Fibroblast of lung (primary cell): ENCODE measurements at regions not wholly inside any gene's neighbourhood (a gene's known extent, or its start where the extent isn't known, plus 50 kb on each side); places are given as distances from the start of the nearest gene placed in this dataset.
"Not testable (repeated sequence)": the region's sequence is repeated elsewhere in the genome, so short reads cannot be mapped to it uniquely, and the experiment has no call there.

ENCODE experiments used
- CTCF ChIP-seq, 2 donors: IDR thresholded peaks in 1 of 2; conservative IDR thresholded peaks in 1 of 2; 1 replicate in 1 of 2; 2 replicates in 1 of 2; pipeline ENCODE4 v1.5.1; 2011 to 2012; ENCODE audit warnings: low read length in 2 of 2, control low read depth in 1 of 2, inconsistent platforms in 1 of 2, low read depth in 1 of 2, mild to moderate bottlenecking in 1 of 2
- EZH2 ChIP-seq: IDR thresholded peaks from 2 replicates; pipeline ENCODE4 v1.5.1; 2012; ENCODE audit warnings: low read length, control low read depth, mild to moderate bottlenecking; ENCODE audit errors: missing control alignments

- not testable (repeated sequence) for TF ChIP-seq CTCF (conservative IDR thresholded peaks at IDR 0.05 in 1 of 2, IDR thresholded peaks at IDR 0.05 in 1 of 2; ENCODE audit: low read depth in 1 of 2, low read length in 2 of 2); EZH2
Measured at GRCh38 chrX:41024335-41024734, 60.9 kb upstream of the USP9X start.
